ENCODE measurements at regions not wholly inside any gene's neighbourhood (a gene's known extent, or its start where the extent isn't known, plus 50 kb on each side); places are given as distances from the start of the nearest gene placed in this dataset.

DNA sequence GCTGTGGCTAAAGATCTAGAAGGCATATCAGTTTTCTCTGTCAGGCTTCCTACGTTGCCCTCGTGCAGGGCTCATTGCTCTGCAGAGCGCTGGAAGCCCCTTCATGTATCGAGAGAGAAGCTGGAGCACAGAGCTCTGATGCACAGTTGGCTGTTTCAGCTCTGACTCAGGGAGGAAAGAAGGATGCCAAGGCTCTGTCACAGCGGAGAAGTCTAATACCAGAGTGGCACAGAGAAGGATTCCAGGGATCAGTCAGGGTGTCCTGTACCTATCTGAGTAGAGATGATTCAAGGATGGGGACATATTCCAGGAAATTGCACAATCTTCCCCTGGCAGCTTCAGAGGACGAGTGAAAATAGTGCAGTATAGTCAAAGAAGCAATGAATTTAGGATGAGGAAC, 179.2 kb upstream of the FMN2 start:
- Histone ChIP-seq H3K36me3 (no peaks in the 10 kb centered on the region), H3K27me3 (no peaks in the 10 kb centered on the region), H3K27ac (no peak overlapping the region), H3K9me3 (ENCODE audit: low read depth) (no peaks in the 10 kb centered on the region), H3K4me1 (ENCODE audit: low read depth) (no peaks in the 10 kb centered on the region), H3K4me3 (no peak overlapping the region)
- no peak for DNase-seq (ENCODE audit: low read depth in 1 of 2, low spot score in 1 of 2)
- TF ChIP-seq, protein P1, sequence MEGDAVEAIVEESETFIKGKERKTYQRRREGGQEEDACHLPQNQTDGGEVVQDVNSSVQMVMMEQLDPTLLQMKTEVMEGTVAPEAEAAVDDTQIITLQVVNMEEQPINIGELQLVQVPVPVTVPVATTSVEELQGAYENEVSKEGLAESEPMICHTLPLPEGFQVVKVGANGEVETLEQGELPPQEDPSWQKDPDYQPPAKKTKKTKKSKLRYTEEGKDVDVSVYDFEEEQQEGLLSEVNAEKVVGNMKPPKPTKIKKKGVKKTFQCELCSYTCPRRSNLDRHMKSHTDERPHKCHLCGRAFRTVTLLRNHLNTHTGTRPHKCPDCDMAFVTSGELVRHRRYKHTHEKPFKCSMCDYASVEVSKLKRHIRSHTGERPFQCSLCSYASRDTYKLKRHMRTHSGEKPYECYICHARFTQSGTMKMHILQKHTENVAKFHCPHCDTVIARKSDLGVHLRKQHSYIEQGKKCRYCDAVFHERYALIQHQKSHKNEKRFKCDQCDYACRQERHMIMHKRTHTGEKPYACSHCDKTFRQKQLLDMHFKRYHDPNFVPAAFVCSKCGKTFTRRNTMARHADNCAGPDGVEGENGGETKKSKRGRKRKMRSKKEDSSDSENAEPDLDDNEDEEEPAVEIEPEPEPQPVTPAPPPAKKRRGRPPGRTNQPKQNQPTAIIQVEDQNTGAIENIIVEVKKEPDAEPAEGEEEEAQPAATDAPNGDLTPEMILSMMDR (IDR thresholded peaks at IDR 0.05; ENCODE audit: low read depth, low read length) = no peak

DNA sequence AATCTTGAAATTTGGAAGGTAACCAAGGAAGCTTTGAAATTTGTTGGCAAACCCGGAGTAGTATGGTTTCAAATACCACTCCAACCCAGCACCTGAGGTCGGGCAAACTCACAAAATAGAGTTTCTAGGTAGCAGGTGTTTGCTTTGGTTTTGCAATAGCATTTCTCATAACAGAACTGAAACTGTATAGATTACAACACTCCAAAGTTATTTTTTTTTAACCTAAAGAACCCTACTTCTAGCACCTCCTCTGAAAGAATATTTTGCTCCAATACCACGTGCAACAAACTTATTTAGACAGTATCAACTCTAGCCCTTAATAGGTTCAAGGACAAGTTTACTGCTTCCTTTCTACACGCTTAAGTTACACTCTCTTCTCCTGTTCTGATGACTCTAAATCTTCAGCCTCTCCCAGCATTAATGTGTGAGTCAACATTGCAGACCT, 178.5 kb upstream of the FMN2 start:
- no peaks in the 10 kb centered on the region for H3K27me3 ChIP-seq
- H3K27ac ChIP-seq = no peak overlapping the region
- TF ChIP-seq, protein P1 (IDR thresholded peaks at IDR 0.05; ENCODE audit: low read depth, low read length) = no peak
- no peaks in the 10 kb centered on the region for H3K36me3 ChIP-seq
- H3K4me1 ChIP-seq (ENCODE audit: low read depth) = no peaks in the 10 kb centered on the region
- H3K9me3 ChIP-seq (ENCODE audit: low read depth) = no peaks in the 10 kb centered on the region
- no peak overlapping the region for H3K4me3 ChIP-seq
- DNase-seq (ENCODE audit: low read depth in 1 of 2, low spot score in 1 of 2) = no peak

DNA sequence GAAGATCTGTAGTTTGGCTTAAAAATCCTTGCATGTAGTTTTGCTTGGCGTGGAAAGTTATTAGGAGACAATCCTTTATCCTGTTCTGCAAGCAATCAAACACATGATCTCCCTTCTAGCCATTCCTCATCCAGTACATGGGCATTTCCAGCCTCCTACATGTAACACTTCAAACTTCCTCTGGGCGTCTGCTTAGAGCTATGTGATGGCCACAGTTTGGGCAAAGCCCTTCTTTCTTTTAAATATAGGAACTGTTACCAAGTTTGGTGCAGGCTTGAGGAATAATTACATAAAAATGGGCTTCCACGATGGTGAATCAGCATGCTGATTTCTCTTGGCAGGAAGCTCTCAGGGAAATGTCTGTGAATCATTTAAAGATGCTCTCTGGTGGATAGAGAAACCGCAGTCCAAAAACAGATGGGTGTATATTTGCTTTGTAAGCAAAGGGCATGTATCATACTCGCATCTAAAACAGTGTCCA, 176.9 kb upstream of the FMN2 start:
- no peak overlapping the region for H3K27ac ChIP-seq
- H3K27me3 ChIP-seq = no peaks in the 10 kb centered on the region
- DNase-seq (ENCODE audit: low read depth in 1 of 2, low spot score in 1 of 2) = peak in 1 of 2 donors; percentile 9
- no peaks in the 10 kb centered on the region for H3K4me1 ChIP-seq (ENCODE audit: low read depth)
- no peaks in the 10 kb centered on the region for H3K36me3 ChIP-seq
- TF ChIP-seq, protein P1 (IDR thresholded peaks at IDR 0.05; ENCODE audit: low read depth, low read length) = no peak
- no peak overlapping the region for H3K4me3 ChIP-seq
- H3K9me3 ChIP-seq (ENCODE audit: low read depth) = no peaks in the 10 kb centered on the region

DNA sequence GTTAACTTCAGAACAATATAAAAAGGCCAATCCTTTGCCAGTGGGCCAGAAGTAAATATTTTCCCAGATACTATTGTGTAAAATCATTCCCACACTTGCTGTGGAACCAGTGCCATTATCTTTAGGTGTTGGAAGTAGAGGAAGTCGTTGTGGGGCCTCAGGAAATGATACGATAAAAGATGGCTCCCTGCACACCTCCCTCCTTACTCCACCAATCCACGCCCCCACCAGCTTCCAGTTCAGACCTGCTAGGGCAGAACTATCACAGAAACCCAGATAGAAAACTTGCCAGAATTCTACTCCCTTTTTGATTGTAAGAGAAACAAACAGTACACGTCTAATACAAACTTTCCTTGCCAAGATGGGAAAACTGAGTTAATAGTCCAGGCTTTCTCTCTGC, 173.0 kb upstream of the FMN2 start:
- Histone ChIP-seq H3K36me3 (no peaks in the 10 kb centered on the region), H3K4me3 (no peak overlapping the region), H3K27ac (no peak overlapping the region), H3K9me3 (ENCODE audit: low read depth) (no peaks in the 10 kb centered on the region), H3K27me3 (no peaks in the 10 kb centered on the region), H3K4me1 (ENCODE audit: low read depth) (no peaks in the 10 kb centered on the region)
- TF ChIP-seq, protein P1 (IDR thresholded peaks at IDR 0.05; ENCODE audit: low read depth, low read length) = no peak
- DNase-seq (ENCODE audit: low read depth in 1 of 2, low spot score in 1 of 2) = no peak

DNA sequence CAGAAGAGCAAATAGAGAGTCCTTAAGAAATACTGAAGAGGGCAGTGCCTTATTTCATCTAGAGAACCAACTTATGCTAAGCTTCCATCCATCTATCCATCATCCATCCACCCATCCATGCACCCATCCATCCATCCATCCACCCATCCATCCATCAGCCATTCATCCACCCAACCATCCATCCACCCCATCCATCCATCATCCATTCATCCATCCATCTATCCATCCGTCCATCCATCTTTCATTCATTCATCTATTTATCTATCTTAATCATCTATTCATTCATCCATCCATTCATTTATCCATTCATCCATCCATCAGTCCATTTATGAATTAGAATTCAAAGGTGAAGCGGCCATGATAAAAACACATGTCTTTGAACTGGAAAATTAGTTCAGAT, 171.5 kb upstream of the FMN2 start:
- no peaks in the 10 kb centered on the region for H3K27me3 ChIP-seq
- TF ChIP-seq, protein P1 (IDR thresholded peaks at IDR 0.05; ENCODE audit: low read depth, low read length) = no peak
- H3K27ac ChIP-seq = no peak overlapping the region
- no peaks in the 10 kb centered on the region for H3K4me1 ChIP-seq (ENCODE audit: low read depth)
- no peaks in the 10 kb centered on the region for H3K9me3 ChIP-seq (ENCODE audit: low read depth)
- no peaks in the 10 kb centered on the region for H3K36me3 ChIP-seq
- no peak overlapping the region for H3K4me3 ChIP-seq
- no peak for DNase-seq (ENCODE audit: low read depth in 1 of 2, low spot score in 1 of 2)

Measured in cardiac muscle cell (in vitro differentiated cells and primary cell).